HG03571 (cell line): ENCODE measurements at regions not wholly inside any gene's neighbourhood (a gene's known extent, or its start where the extent isn't known, plus 50 kb on each side); places are given as distances from the start of the nearest gene placed in this dataset.
"Not testable (repeated sequence)": the region's sequence is repeated elsewhere in the genome, so short reads cannot be mapped to it uniquely, and the experiment has no call there.

ENCODE experiments used
- ATAC-seq: cut with Tn5 transposase; IDR thresholded peaks from one replicate; pipeline ENCODE4 v1.9.1; 2021; ENCODE audit not compliant: unreplicated experiment

DNA sequence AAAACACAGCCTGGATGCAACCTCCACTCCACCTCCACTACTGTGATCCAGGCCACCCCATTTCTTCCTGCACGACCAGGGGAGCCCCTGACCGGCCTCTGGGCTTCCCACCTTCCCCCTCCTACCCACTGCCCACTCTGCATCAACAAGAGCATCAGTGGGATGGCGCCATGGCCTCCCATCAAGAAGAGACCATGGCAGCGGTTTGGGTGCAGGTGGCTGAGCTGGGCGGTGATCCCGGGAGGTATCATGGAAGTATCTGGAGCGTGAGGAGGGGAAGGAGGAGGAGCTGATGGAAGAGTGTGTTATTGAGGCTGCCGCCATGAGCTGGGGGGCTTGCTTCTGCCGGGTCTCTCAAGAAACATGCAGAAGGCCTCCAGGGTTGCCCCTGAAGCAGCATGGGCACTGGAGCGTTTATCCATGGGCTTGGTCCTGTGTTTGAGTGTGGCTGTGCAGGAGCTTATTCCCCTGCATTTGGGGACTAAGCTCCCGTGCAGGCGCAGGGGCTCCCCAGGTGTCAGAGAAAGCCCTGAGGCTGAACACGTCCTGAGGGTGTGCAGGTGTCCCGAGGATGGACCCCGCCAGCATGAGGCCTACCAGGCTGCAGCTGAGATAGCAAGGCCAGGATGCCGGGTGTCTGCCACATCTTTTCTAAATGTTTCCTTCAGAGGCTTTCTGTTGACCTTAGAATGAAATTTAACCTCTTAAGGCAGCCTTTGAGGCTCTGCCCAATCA, 99.2 kb upstream of the PCBD1 start:
- ATAC-seq: no peak

DNA sequence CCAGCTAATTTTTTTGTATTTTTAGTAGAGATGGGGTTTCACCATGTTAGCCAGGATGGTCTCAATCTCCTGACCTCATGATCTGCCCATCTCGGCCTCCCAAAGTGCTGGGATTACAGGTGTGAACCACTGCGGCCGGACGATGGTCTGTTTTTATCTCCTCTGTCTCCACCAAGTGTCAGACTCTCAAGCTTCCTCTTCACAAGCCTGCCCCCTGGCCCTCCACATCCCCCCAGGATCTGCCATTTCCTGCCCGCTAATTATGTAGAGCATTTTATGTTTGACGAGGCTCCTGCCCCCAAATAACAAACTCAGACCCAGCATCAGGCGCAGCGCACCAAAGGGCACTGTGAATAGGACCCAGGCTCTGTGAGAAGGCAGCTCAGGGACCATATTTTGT, 101.8 kb upstream of the PCBD1 start:
- not testable (repeated sequence) for ATAC-seq

DNA sequence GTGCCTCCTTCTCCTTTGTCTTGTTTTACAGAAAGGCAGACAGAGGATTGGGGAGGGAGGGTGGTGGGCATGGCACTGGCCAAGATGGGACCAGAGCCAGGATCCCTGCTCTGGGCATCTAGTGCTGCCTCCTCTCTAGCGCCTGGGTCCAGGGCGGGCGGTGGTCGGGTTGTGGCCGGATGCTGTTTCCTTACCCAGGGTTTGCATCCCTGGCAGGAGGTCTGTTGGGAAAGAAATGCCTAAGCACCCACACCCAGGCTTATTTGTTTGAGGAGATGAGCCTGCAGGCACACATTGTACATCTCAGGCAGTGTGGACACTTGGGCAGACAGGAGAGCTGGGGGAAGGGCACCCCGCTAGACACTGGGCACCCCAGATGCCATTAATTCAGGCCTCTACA, 102.3 kb upstream of the PCBD1 start:
- ATAC-seq: no peak

DNA sequence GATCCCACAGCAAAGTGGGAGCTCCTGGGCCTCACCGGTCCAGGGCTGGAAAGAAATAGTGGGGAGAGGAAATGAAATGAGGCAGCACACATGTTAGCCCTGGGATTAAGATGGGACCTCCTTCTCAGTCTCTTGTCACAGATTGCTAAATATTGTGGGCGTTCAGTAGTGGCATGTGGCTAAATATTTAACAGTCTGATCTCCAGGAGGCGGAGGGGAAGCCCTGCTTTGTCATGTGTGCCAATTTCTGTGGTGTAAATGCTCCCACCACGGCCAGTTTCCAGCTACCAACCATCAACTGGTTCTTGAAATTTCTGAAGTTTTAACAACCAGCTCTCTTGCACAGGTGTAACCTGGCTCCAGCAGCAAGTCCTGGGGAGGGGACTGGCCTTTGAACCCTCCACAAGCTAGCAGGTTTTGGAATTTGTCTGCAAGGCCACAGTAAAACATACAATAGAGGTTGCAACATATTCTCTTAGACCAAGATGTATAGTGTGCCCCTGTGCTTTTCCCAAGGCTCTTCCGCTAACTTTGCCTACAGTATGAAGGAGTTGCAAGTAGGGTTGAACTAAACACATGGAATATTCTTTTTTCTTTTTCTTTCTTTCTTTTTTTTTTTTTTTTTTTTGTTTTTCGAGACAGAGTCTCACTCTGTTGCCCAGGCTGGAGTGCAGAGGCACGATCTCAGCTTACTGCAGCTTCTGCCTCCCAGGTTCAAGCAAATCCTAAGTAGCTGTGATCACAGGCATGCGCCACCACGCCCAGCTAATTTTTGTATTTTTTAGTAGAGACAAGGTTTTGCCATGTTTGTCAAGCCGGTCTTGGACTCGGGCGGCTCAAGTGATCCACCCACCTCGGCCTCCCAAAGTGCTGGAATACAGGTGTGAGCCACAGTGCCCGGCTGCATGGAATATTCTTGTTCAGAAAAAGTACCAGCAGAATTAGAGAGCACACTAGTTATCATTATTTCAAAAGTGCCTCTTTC, 103.1 kb upstream of the PCBD1 start:
- ATAC-seq: no peak

DNA sequence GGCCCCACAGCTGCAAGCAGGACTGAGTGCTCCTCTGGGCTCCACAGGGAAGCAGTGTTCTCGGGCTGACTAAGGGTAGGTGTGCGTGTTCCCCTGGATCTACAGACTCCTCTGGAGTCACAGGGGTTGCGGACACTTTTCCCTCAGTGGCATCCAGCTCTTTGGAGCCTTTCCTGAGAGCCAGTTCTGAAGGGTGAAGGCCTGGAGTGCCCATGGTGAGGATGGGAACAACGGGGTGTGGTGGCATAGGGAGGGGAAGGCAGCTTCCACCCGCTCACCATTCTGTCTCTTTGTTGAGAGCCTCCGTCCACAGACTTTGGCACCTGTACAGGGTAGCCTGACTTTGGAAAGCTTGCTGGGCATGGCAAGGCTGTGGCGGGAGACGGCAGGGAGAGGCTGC, 104.1 kb upstream of the PCBD1 start:
- ATAC-seq: no peak

DNA sequence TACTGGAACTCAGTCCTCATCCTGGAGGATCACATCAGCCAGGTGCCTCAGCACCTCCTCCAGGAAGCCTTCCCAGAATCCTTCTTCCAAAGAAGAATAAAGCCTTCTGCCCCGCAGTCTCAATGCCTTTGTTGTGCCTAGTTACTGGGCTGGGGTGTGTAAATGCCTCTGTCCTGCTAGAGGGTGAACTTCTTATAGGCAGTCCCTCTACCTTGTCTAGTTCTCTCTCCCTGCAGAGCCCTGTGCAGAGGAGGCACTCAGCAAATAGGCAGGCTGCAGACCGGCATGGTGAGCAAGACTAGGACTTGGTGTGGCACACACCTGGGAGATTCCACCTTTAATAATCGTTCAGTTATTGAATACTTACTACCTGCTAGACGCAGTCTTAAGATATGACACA, 104.7 kb upstream of the PCBD1 start:
- no peak for ATAC-seq

DNA sequence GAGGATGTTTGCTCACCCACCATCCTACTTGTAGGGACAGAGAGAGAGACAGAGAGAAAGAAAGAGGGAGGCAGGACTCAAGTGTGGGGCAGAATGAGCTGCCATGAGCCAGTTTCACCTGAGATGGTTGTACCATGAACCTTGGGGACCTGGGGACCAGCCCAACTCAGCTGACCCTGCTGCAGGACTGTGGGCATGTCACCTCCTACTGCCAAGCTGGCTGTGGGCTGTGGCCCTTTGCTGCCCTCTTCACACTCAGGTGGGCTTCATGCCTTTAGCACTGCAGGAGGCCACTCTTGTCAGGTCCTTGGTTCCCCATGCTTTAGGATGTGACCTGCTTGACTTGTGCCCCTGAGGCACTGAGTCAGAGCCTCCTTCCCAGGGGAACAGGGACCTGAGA, 108.2 kb upstream of the PCBD1 start:
- ATAC-seq: no peak

DNA sequence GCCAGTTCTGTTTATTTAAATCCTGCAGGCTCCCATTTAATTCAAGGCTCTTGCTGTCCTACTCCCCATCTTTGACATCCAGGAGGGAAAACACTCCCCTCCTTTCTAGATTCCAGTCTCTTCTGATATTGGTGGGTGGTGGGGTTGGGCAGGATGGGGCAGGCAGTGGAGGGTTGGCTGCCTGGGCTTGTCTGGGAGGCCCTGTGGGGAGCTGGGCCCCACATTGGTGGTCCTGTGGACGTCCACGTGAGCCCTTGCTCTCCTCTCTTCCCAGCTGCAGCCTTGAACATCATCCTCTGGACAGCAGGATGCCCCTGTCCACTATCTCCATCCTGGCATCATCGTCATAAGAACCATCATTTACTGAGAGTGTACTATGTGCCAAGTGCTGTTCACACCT, 108.9 kb upstream of the PCBD1 start:
- ATAC-seq: no peak

DNA sequence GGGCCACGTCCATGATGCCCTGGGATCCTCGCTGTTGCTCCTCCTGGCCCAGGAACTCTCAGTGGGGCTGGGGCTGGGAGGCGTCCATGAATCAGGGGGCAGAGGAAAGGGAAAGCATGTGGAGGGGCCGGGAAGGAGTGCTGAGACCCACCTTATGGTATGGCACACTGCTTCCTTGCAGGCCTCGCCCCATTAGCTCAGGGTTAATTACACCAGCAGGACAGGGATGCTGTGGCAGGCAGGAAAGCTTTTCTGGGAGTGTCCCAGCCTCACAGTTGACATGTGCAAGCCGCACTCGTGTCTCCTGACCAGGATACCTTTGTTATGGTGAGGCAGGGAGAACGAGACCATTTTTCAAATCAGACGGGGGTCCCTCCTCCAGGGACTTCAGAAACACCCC, 109.7 kb upstream of the PCBD1 start:
- ATAC-seq: no peak

DNA sequence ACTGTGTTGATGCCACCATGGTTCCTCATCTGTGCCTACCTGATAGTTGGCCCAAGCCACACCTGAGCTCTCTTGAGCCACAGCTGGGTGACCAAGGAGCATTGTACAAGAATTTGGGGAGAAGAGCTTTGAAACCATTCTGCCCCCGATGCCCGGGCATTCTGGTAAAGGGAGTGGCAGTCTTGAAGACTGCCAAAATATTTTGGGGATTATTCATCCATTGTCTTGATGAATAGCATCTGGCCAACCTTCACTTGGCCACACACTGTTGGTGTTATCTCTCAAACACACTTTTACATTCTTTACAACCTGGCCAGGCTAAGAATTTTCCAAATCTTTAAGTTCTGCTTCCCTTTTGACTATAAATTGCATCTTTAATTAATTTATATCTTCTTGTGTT, 113.1 kb upstream of the PCBD1 start:
- ATAC-seq: no peak

DNA sequence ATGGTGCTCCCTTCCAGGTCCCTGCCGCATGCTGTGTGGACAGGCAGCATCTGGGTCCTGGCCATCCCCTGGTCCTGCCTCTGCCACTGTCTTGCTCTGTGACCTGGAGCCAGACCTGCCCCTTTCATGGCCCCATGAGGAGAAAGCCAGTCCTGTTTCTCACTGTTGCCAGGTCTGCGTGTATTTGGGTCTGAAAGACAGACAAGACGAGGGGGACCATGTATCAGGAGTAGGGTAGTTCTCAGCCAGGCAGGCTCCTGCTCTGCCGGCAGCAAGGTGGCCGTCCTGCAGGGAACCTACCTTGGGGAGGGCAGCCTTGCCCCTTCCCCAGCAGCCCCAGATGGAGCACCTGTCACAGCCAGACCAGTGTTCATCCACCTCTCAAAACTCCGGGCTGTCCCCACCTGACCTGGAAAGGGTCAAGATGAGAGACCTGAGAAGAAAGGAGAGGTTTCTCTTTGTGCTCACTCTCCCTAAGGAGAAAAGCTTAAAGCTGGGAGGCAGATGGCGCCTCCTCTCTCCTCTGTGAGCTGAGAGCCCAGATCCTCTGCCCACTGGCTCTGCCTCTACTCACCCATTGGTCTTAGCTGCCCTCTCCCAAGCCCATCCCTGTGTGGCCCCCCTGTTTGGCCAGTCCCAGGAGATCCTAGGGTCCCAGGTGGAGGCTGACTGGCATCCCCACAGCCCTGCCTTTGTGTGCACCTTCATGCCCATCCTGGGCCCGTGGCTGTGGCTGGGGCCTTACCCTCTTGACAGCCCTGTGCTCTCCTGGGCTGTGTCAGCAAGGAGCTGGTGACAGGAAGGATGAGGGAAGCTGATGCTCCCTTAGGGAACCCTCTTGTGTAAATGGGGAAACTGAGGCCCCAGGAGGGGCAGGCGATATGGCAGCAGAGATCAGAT, 116.1 kb upstream of the PCBD1 start:
- no peak for ATAC-seq

DNA sequence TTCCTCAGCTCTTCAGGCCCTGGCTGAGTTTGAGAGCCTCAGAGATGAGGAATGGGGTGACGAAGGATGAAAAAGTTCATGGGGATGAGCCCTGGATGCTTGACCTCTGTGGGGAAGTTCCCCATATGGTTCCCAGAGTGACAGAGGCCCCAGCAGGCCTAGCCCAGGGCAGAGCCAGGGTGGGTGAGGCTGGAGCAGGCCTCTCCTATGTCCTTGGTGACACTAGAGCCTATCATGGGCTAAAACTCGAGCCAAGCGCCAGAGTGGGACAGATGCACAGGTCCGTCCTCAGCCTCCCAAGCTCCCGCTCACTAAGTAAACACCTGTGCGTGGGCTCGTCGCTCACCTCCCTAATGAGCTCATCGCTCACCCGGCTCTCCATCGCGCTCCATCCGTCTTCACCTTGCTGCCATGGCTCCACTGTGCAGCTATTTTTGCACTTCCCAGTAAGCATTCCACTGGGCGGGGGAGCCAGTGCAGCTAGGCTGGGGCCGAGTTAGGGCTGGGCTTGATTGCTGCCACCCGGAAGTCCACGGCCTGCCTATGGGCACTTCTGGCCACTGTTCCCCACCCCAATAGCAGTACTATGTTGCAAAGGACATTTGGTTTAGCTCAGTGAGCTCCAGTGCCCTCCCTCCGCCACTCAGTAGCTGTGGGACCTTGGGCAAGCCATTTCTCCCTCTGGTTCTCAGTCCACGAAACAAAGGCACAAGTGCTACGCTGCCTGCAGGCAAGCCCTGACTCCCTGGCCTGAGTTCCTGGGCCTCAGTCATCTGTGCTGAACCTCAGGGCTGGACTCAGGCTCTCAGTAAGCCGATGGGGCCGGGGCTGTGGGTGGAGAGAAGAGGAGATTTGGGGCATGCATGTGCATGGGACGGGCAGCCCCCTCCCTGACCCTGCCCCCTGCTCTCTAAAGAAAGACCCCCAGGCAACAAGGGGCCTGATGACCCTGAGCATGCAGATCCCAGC, 117.3 kb upstream of the PCBD1 start:
- ATAC-seq: no peak

DNA sequence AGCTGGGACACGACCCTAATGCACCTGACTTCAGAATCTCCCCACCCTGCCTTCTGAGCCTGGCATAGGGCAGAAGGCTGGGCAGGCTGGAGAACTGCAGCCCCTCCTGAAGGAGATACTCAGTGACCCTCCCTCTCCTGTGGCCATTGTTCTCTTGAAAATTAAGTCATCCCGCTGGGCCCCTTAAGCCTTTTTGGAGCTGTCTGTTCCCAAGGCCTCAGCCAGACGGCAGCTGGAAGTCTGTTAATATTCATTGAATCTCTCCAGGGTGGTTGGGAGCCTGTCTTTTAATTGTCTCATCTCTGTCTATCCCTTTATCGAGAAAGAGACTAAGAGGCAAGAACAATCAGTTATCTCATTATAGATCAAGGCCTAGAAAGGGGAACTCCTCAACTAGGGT, 118.1 kb upstream of the PCBD1 start:
- no peak for ATAC-seq

DNA sequence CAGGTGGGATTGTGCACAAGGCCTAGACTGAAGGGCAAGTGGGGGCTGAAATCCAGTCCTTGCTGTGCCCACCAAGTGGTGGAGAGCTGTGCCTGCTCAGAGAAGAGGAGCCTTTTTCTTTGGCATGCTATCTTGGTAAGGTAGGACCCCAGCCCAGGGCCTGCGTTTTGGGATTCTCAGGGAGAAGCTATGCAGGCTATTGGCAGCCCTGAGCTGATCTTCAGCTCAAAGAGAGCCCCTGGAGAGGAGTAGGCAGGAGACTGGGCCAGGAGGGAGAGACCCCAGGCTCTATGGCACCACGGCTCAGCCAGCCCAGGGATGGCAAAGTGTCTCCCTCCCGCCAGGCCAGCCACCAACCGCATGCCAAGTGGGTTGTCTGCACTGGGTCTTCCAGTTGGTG, 119.2 kb upstream of the PCBD1 start:
- no peak for ATAC-seq

DNA sequence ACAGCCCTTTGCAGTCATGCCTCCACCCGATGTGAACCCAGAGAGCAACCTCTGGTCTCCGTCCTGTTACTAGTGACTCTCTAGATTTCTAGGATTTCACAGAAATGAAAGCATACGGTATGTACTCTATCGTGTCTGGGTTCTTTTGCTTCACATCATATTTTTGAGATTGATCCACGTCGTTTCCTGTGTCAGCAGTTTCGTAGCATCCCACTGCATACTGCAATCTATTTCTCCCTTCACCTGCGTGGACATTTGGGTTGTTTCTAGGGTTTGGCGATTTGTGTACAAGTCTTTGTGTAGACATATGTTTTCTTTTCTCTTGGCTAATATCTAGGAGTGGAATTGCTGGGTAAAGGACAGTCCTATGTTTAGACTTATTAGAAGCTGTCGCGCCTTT, 119.8 kb upstream of the PCBD1 start:
- ATAC-seq: no peak

DNA sequence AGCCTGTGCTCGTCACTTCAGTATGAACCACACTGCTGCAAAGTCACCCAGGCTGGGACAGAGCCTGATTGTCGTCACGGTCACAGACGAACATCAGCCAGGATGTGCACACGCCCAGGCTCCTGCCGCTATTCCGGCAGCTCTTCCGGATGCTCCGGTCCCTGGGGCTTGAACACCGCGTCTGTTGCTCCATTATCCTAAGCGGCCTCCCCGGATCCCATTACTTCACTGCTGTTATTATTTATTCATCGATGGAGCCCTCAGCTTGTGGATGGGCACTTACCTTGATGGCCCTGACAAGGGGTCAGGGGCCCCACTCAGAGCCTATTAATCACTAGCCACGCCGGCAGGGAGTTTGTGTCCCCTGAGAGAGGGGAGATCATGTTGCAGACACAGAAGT, 120.8 kb upstream of the PCBD1 start:
- no peak for ATAC-seq

DNA sequence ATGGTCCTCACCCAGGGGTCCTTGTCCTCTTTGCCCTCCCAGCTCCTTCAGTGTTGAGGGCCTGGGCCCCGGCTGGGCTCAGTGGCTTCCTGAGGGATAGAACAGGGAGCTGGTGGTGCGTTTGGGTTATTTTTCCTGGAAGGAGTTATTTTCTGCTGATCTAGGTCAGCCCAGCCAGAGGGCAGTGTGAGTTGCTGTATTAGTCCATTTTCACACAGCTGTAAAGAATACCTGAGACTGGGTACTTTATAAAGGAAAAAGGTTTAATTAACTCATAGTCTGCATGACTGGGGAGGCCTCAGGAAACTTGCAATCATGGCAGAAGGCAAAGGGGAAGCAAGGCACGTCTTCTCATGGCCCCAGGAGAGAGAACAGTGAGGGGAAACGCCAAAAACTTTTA, 122.4 kb upstream of the PCBD1 start:
- ATAC-seq: no peak

DNA sequence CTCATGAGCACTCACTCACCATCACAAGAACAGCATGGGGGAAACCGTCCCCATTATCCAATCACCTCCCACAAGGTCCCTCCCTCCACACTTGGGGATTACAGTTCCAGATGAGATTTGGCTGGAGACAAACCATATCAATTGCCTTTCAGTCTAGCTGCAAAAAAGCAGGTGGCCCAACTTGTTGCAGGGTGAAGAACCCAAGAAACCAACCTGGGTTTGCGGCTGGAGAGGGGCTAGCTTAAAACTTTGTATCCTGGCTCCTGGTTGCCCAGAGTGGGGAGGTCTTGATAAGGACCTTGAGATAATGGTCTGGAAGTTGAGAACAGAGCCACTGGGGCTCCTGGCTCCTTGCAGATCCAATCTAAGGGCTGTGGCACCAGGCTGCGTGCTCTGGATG, 122.8 kb upstream of the PCBD1 start:
- no peak for ATAC-seq

DNA sequence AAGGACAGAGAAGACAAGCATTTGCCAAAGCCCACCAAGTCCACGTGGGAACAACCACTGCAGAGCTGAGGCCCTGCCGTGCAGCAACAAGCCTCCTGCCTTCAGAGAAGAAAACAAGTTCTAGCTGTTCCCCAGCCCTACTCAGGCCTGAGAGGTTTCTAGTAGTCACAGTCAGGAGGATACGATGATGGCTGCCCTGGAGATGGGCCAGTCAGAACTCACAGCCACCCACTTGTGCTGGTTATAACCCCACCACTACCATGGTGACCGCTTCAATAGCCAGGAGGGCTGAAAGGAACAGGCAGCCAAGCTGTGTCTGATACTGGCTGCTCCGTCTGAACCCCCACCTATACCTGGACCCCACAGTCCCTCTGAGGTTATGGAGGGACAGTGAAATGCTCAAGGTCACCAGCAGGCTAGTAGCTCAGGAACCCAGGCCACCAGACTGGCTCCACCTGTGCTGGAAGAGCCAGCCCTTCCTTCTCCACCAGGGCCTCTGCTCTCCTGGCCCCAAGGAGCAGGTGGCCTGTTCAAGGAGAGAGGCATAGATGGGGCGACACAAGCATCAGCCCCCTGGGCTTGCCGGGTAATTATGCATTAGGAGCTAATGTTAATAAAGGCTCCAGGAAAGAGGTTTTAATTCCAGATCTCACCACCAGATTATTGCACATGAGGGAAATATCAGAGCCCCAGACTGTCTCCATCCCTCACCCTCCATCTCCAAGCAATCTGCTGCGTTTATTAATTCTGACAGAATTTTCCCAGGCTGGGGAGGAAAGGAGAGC, 125.8 kb upstream of the PCBD1 start:
- ATAC-seq: no peak
